ENCODE measurements at regions not wholly inside any gene's neighbourhood (a gene's known extent, or its start where the extent isn't known, plus 50 kb on each side); places are given as distances from the start of the nearest gene placed in this dataset.

GRCh38 chr7:41287559-41288335 lies 415.1 kb downstream of the INHBA start:
- Histone ChIP-seq H3K27ac (no peak overlapping the region), H3K9me3 (no peaks in the 10 kb centered on the region), H3K4me1 (no peaks in the 10 kb centered on the region), H3K4me3 (no peak overlapping the region), H3K4me2 (no peak overlapping the region)
- DNase-seq (ENCODE audit: low read depth in 1 of 2, low spot score in 1 of 2): no peak
- TF ChIP-seq E2F6 (IDR thresholded peaks at IDR 0.05; ENCODE audit: borderline replicate concordance, low read depth) (no peak), ESRRA (IDR thresholded peaks at IDR 0.05; ENCODE audit: borderline replicate concordance, low read length) (no peak), MAFK (IDR thresholded peaks at IDR 0.05; ENCODE audit: partially characterized antibody) (no peak), CHD4 (IDR thresholded peaks at IDR 0.05; ENCODE audit: borderline replicate concordance) (no peak), POLR2A (IDR thresholded peaks at IDR 0.05; ENCODE audit: low read length) (no peak), JUN (IDR thresholded peaks at IDR 0.05) (no peak), BCL3 (IDR thresholded peaks at IDR 0.05) (no peak), CTCF (IDR thresholded peaks at IDR 0.05) (no peak), CHD2 (IDR thresholded peaks at IDR 0.05; ENCODE audit: low read length, partially characterized antibody) (no peak), ZSCAN20 (CRISPR knock-in tag; IDR thresholded peaks at IDR 0.05) (no peak), PHF8 (IDR thresholded peaks at IDR 0.05; ENCODE audit: borderline replicate concordance, low read depth) (no peak), KDM1A (IDR thresholded peaks at IDR 0.05; ENCODE audit: low read depth) (no peak), EHMT2 (IDR thresholded peaks at IDR 0.05; ENCODE audit: low read depth) (no peak)
- FAIRE-seq: no peak
- 18% methylated on average over 2 of the region's 2 CpGs for WGBS (ENCODE audit: missing lambda C conversion rate)
- ChIA-PET CTCF (interaction anchor here (1.2 kb wide), 1 partner anchor 17 kb away, joined by 3 read pairs; no protein-coding TSS in a partner anchor), POLR2A (no interaction called here)
- ATAC-seq: no peak

- no peak for FAIRE-seq
- POLR2A ChIA-PET: no interaction called here
- TF ChIP-seq JUNB (IDR thresholded peaks at IDR 0.05): no peak
- TF ChIP-seq ELK1 (IDR thresholded peaks at IDR 0.05; ENCODE audit: low read depth, low read length): no peak
- no peak for TF ChIP-seq RNF2 (IDR thresholded peaks at IDR 0.05; ENCODE audit: borderline replicate concordance, low read depth)
- TF ChIP-seq KDM5A (IDR thresholded peaks at IDR 0.05): no peak
- no peak for TF ChIP-seq ATOH8 (CRISPR knock-in tag; IDR thresholded peaks at IDR 0.05; ENCODE audit: low read depth)
- no peak for TF ChIP-seq EHF (CRISPR knock-in tag; IDR thresholded peaks at IDR 0.05)
- no peak for TF ChIP-seq BHLHE40 (IDR thresholded peaks at IDR 0.05; ENCODE audit: low read depth, low read length)
- no peak for TF ChIP-seq CTCF (IDR thresholded peaks at IDR 0.05)
- no peak for TF ChIP-seq CBX8 (IDR thresholded peaks at IDR 0.05)
- no peak for ATAC-seq
- H3K4me2 ChIP-seq: no peak overlapping the region
- H3K9me3 ChIP-seq: no peaks in the 10 kb centered on the region
- no peak for DNase-seq (ENCODE audit: low read depth in 1 of 2, low spot score in 1 of 2)
- no peaks in the 10 kb centered on the region for H3K4me1 ChIP-seq
- CTCF ChIA-PET: no interaction called here
- 11% methylated on average over 5 of the region's 5 CpGs for WGBS (ENCODE audit: missing lambda C conversion rate)
- H3K4me3 ChIP-seq: no peak overlapping the region
- no peak overlapping the region for H3K27ac ChIP-seq
Measured at GRCh38 chr7:41280491-41280890, 422.4 kb downstream of the INHBA start.

All from A549 (cell line).